HG03060 (cell line): ENCODE measurements at regions not wholly inside any gene's neighbourhood (a gene's known extent, or its start where the extent isn't known, plus 50 kb on each side); places are given as distances from the start of the nearest gene placed in this dataset.

ENCODE experiments used
- ATAC-seq: cut with Tn5 transposase; IDR thresholded peaks from one replicate; pipeline ENCODE4 v1.9.1; 2021; ENCODE audit warnings: low read depth, moderate number of reproducible peaks; ENCODE audit not compliant: unreplicated experiment

DNA sequence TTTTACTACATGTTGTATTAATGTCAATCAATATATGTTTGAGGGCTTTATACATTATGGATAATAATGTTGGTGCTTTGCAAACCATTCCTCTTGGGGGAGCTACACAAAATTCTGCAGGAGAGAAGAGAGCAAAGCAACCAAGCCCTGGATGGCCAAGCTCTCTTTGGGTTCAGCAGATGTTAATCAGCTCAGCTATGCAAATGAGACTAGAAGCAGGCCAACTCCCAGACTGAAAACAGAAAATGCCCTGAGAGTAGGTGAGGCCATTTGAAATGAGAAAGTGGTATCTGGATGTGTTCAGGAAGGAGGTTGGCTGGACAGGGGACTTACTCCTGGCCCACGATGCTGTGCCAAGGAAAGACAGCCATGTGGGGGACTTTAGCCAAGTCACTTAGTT, 387.0 kb downstream of the BCOR start:
- ATAC-seq: no peak

DNA sequence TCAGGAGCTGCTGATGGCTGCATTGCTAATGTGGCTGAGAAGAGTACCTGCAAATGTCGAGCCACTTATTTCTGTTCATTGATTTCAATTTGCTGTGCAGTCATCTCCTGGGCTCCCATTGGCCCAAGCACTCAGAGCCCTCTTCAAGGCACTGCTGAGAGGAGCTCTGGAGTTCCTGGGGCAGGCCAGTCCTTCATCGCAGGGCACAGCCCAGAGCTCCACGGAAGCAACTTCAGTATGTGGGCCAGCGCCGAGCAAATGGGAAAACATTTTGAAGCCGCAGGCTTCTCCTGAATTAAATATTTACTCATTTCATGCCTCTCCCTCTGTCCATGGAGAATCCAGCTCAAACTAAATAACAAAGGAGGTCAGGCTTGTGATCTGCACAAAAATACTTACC, 383.3 kb downstream of the BCOR start:
- no peak for ATAC-seq

DNA sequence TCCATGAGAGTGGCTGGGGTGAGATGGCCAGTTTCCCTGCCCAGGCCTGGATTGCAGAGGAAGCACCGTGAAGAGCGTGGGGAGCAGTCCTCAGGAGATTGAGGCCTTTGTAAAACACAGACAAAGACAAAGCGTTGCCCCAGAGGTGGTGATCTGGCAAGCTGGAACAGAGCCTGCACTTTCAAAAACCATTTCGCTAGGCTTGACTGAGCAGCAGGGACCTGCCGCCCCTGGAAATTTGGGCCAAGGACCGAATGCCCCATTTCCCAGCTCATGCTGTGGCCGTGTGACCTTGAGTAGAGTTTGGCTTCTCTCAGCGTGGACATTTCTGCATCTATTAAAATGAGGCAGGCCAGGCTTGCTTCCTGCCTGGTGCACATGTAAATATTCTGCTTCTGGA, 381.4 kb downstream of the BCOR start:
- no peak for ATAC-seq

DNA sequence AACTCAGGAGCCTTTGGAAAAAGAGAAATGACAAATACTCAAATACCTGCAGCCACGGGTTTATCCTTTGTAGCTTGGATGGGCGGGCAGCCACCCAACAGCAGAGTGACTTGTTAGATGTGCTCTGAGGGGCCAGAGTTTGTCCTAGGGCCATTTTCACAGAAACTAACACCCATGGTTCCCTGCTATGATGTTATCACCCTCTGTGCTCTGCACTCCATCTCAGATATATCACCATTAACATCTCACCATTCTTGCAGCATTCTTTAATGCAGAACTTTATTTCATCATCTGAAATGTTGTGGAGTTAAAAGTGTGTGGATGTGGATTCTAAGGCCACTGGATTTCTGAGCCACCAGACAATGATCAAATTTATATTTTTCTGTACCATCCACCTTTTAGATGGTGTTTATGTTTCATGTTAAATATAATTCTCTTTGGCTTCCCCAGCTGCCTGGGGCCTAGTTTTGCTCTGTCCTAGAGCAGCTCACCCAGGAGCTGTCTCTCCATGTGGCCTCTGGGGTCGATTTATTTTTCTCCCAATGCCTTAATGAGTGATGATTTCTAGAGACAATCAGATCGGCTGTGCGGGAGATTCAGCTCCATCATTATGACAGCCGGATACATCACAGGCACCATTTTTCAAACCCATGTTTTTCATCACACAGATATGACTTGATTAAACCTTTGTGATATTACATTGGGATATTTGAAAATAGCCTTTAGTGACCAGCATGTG, 380.8 kb downstream of the BCOR start:
- no peak for ATAC-seq

DNA sequence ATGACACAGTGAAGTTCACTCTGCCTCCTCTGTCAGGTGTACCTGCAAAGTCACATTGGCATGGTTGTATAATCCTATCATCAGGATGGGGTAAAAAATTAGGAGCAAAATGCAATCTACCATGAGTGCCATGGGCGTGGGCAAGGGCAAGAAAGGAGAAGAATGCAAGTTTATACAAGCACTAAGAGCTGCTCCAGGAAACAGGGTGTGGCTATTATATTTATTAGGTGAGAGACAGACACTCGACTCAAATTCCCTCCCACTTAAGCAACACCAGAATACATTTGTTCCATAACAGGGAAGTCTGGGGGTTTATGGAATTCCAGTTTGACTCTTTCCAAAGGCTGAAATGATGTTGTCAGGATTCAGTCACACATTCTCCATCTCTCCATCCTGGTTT, 378.8 kb downstream of the BCOR start:
- ATAC-seq: no peak

DNA sequence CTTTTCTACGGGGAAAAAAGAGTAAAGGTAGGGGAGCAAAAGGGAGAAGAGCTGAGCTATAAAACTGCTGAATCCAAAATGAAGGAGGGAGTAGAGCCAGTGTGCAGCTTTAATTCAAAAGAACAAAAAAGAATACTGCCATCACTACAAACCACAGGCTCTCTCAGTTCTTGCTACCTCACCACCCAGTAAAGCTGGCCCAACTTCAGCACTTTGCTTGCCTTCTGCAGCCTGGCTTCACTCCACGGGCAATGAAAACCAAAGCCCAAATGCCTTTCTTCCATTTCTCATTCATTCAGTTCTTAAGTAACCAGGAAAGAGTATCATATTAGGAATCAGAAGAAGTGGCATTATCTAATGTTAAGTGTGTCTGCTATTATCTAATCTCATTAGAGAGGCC, 376.8 kb downstream of the BCOR start:
- no peak for ATAC-seq

DNA sequence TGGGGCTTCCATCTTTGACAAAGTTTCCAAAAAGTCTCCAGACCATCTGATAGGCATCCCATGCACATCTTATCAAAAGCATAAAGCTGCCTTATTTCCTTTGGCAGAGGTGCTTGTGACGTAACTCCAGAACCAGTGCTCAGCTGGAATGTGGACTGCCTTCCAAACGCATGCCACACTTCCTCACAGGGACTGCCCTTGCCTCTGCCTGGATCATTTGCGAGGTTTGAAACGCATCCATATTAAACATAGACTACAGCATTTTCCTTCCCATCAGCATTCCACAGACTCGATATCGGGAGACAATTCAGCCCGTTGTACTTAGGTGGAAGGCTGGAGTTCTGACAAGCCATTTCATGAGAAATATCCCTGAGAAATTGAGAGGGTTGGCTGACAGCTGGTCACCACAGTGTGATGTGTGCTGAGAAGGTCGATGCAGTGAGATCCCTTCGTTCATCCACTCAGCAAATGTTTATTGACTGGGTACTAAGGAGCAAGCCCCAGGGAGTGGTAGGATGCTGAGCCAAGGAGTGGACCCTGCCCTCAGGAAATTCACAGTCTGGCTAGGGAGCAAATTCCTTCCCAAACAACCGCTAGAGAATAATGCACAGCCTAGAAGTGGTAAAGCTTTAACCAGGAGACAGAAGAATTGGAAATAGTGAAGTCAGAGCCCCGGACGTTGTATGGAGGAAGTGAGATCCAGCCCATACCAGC, 376.0 kb downstream of the BCOR start:
- ATAC-seq: no peak

DNA sequence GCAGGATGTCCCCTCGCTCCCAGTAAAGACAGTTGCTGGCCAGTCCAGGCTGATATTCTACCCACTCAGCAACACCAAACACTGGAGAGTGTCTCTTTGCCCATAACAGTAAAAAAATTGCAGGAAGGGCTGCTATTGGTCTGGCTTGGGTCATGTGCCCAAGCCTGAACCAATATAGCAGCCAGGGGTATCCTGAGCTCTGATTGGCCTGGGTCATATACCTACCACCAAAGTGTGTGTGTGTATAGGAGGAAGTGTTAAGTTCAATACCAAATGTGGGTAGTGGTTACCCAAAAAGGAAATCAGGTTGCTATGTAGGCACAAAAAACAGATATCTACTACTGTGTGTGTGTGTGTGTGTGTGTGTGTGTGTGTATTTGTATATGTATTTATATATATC, 373.2 kb downstream of the BCOR start:
- no peak for ATAC-seq

DNA sequence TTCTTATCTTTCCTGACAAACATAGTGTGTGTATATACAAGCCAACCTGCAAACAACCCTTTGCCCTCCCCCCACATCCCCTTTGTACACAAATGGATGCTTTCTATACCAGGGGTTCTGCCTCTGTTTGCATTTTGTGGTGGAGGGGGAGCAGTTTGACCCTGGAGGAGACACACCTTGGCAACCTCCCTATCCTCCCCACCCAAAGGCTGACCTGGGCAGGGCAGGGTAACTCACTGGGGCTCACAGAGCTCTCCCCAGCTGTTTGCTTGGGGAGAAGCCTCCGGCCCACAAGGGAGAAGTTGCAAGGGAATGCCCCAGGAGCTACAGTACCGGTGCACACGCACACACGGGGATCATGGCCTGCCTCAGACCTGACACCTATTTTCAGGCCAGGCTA, 372.6 kb downstream of the BCOR start:
- no peak for ATAC-seq

DNA sequence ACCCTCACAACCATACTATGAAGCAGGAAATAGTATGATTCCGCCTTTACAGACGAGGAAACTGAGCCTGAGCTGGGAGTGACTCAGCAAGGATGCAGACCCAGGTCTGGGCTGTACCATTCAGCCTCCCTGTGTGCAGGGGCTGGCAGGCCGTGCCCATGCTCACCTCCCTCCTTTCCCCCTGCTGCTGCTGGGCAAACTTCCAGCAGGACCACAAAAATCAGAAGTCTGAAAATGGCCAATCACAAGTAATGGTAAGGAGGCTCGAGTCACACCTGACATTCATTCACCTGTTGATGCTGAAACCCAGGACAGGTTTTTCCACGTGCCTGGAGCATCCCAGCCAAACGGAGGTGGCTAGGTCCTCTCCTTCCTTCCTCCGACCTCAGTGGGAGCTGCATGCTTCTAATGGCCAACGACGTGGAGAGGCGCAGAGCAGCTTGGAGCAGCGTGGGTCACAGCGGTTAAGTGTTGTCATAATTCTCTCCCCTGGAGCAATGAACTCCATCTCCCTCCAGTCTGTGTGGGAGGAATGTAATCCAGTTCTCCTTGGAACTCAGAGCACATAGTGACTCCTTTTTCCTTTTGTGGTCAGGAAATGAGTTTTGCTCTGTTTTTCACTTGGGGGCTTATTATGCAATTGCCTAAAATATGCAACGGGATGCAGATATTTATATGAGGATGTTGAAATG, 371.7 kb downstream of the BCOR start:
- no peak for ATAC-seq

DNA sequence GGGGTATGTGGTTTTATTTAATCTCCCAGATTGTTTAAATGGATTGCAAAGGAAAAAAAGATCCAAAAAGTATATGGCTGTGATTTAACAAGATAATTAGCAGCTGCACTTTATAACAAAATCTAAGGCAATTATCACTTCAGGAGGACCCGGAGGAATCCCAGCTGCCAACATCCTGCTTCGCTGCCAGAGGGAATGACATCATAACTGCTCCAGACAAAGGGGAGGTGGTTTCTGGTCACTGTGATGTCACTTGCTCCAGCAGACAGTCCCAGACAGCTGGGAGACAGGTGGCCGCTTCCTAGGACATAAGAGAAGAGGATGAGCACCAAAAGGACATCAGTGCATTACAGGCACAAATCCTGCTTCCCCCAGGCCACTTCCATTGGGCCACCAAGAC, 371.0 kb downstream of the BCOR start:
- ATAC-seq: no peak

DNA sequence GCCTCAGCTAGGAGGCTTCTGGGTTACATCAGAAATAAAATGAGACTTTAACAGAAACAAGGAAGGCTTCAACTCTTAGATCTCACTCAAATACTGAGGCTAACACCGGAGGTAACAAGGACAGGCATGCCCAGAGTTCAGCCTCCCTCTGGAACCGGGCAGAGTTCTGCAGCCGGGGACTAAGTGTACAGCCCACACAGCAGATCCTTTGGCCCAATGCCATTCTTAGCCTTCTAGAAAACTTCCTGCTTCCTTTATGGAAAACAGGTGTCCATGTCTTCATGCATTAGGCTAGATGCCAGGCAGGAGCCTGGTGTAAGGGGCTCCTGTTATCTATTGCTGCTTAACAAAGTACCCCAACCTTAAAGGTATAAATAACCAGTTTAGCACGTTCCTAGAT, 369.7 kb downstream of the BCOR start:
- ATAC-seq: no peak

DNA sequence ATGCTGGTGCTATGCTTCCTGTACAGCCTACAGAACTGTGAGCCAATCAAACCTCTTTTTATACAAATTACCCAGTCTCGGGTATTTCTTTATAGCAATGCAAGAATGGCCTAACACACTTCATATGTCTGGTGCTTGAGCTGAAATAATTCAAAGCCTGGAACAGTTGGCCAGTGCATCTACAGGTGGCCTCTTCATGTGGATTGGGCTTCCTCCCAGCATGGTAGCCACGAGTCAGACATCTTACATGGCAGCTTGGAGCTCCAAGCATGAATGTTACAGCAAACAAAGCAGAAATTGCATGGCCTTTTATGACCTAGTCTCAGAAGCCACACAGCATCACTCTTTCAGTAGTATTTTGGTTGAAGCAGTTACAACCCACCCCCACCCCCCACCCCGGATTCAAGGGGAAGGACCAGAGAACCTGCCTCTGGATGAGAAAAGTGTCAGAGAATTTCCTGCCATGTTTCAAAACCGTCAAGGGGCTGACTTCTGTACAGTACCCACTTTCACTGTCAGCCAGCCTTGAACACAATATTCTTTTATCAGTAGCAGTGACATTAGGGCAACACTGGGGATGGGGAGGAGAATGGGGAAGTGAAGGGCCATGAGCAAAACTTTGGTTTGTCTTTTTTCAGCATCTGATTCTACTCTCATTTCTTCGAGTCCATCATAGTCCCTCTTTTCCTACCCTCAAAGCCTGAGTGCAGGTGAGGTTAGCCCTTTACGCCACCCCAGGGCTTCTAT, 368.7 kb downstream of the BCOR start:
- ATAC-seq: no peak

DNA sequence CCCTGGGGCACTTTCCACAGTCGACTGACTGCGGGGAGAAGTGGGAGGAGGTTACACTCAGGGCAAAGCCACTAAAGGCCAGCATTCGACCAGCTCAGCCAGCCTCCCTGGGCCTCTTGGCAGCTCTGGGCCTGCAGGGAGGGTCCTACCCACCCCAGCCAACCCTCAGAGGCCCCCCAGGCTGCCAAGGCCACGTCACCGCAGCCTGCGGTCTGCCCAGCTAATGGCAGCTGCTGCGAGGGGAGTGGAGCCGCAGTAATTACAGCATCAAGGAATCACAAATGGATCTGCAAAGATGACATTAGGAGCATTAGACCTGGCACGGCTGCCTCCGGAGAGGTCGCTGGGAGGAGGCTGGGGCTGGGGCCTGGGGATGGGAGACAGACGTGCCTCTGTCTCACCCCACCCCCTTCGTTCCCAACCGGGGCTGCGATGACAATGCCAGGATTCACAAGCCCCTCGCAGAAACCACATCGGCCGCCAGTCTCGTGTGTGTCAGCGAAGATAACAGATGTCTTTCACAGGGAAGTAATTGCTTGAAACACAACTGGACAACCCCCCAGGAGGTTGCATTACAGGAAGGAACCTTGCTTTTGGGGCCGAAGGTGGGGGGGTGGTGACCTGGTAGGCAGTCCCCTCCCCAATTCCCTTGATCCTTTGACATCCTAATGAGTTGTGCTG, 367.6 kb downstream of the BCOR start:
- ATAC-seq: no peak

DNA sequence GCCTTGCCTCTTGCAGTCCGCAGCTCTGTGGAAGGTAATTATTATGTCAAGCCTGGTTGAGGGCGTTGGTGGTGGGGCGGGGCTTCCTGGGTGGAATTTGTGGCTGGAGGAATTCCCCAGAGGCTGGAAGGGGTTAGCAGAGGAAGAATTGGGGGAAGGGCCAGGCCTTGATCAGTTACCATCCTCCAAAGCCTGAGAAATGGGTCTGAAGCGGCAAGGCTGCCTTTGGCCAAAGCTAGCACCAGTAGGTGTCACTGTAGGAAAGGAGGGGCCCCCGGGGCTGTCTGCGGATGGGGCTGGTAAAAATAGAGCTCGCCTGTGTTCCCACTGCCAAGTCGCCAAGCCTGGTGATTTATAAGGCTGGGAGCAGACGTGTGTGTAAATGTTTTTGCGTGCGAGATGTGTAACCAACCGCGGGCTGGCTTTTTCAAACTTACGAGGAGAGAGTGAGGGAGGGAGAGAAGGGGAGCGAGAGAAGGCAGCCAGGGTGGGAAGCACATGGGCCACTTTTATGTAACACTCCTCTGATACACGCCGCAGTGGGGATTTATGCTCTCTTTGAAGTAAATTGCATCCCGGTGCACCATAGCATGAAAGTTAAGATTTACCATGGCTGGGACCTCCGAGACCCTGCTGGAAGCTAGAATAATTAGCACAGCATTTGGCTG, 367.0 kb downstream of the BCOR start:
- no peak for ATAC-seq

DNA sequence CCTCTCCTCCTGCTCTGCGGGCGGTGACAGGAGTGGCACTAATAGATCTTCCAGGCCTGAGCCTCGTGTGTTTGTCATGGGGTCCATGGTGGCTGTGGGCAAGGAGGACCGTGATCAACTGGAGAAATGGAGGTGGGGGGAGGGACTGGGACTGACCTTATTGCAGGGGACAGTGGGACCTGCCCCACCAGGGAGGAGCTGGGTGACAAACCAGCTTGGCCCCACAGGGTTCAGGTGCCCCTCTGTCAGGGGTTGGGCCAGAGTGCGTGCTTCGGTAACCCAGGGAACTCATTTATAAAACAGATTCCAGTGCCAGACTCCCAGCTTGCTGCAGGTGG, 366.5 kb downstream of the BCOR start:
- no peak for ATAC-seq

DNA sequence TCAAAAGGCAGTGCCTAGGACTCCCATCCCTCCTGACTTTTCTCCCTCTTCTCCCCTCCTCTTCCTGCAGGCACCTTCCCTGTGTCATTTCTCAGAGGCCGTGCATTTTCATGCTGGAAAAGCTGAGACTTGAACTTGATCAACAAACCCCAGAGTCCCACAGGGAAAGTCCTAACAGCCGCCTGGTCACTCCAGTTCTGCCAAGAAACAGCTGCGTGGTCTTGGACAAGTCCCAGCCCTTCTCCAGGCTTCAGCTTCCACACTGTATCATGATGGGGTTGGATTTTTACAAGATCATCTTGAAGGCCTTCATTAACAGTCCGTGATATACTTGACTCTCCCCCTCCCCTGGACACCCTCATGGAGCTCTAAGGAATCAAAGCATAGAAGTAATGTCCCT, 366.0 kb downstream of the BCOR start:
- no peak for ATAC-seq

DNA sequence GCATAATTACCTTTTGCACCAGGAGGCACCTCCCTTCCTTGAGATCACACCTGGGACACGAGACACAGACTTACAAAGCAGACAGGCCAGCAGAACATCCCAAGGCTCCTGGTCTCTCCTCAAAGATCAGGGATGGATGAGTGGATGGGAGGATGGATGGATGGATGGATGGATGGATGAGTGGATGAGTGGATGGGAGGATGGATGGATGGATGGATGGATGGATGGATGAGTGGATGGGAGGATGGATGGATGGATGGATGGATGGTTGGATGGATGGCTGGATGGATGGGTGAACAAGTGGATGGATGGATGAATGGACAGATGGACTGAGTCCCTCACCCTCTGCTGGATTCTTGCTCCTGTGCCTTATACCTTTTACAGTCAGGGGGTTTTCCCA, 364.0 kb downstream of the BCOR start:
- no peak for ATAC-seq

DNA sequence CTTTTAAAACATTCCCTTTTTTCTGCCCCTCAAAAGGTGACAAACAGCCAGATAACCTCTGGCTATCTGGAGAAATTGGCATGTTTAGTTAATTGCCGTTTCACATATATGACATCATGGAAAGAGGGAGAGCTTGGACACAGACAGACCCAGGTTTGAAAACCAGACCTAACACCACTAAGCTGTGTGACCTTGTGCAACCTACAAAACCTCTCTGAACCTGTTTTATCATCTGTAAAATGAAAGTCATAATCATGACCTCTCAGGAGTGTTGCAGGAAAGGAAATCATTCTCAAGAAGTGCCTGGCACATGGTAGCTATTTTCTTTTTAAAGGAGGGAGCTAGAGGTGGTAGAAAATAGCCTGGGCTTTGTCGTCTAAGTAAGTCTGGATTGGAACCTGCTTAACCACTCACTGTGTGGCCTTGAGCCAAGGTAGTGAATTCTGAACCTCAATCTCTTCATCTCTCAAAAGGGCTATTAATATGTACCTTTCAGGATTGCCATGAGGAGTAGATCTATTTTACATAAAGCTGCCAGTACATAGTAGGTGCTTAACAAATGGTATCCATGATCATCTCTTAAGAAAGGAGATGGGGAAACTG, 363.5 kb downstream of the BCOR start:
- ATAC-seq: no peak
